Mesodermal cell (in vitro differentiated cells): ENCODE measurements at regions not wholly inside any gene's neighbourhood (a gene's known extent, or its start where the extent isn't known, plus 50 kb on each side); places are given as distances from the start of the nearest gene placed in this dataset.
"Not testable (repeated sequence)": the region's sequence is repeated elsewhere in the genome, so short reads cannot be mapped to it uniquely, and the experiment has no call there.

Source experiments
- H3K27ac ChIP-seq: 2 replicates; pipeline ENCODE4 v1.7.0; 2013; ENCODE audit warnings: mild to moderate bottlenecking, low read depth, low read length, moderate library complexity; ENCODE audit not compliant: severe bottlenecking
- H3K36me3 ChIP-seq: 2 replicates; pipeline ENCODE4 v1.7.1; 2013; ENCODE audit warnings: mild to moderate bottlenecking, low read length, moderate library complexity; ENCODE audit not compliant: control insufficient read depth, insufficient read depth
- H3K4me1 ChIP-seq: one replicate; pipeline ENCODE4 v1.7.1; 2013; ENCODE audit warnings: mild to moderate bottlenecking, low read length; ENCODE audit not compliant: insufficient read depth, control insufficient read depth, poor library complexity, severe bottlenecking
- H3K4me3 ChIP-seq: 2 replicates; pipeline ENCODE4 v1.7.0; 2013; ENCODE audit warnings: low read length, control low read depth, mild to moderate bottlenecking; ENCODE audit not compliant: insufficient read depth, poor library complexity, severe bottlenecking; ENCODE audit errors: extremely low read depth
- H3K9me3 ChIP-seq: 2 replicates; pipeline ENCODE4 v1.7.1; 2013; ENCODE audit warnings: mild to moderate bottlenecking, low read length, moderate library complexity; ENCODE audit not compliant: control insufficient read depth
- WGBS, 2 experiments: methylation state at CpG; one replicate each; pipeline ENCODE4 v1.1.5; 2013; ENCODE audit warnings: missing lambda C conversion rate in 2 of 2; ENCODE audit not compliant: insufficient coverage in 2 of 2; 5-methylcytosine and 5-hydroxymethylcytosine counted together

GRCh38 chr10:84755311-84755710, 426.9 kb downstream of the CCSER2 start:
- no peaks in the 10 kb centered on the region for H3K4me1 ChIP-seq
- no peaks in the 10 kb centered on the region for H3K36me3 ChIP-seq
- WGBS, 2 experiments = 75 to 80% methylated on average over 7 of the region's 7 CpGs
- H3K4me3 ChIP-seq = no peak overlapping the region
- no peak overlapping the region for H3K27ac ChIP-seq
- no peaks in the 10 kb centered on the region for H3K9me3 ChIP-seq

- not testable (repeated sequence) for H3K4me1 ChIP-seq, H3K36me3 ChIP-seq, H3K4me3 ChIP-seq, H3K9me3 ChIP-seq, H3K27ac ChIP-seq
- no CpG with 5 or more reads among the region's 3 CpGs for WGBS, 2 experiments
Observed at GRCh38 chr10:84756653-84757052, 428.3 kb downstream of the CCSER2 start.

- H3K4me3 ChIP-seq, H3K27ac ChIP-seq, H3K36me3 ChIP-seq, H3K9me3 ChIP-seq, H3K4me1 ChIP-seq: not testable (repeated sequence)
- WGBS, 2 experiments = 18 to 64% methylated on average over 5 to 6 of the region's 14 CpGs
Observed at GRCh38 chr10:84761994-84762614, 433.7 kb downstream of the CCSER2 start.

- H3K4me3 ChIP-seq = no peak overlapping the region
- H3K27ac ChIP-seq = no peak overlapping the region
- 84 to 92% methylated on average over 10 to 15 of the region's 16 CpGs for WGBS, 2 experiments
- H3K36me3 ChIP-seq = no peaks in the 10 kb centered on the region
- H3K4me1 ChIP-seq = no peaks in the 10 kb centered on the region
- H3K9me3 ChIP-seq = no peaks in the 10 kb centered on the region
Observed at GRCh38 chr10:84762754-84763394, 434.5 kb downstream of the CCSER2 start.

GRCh38 chr10:84763965-84764364, 435.6 kb downstream of the CCSER2 start:
- 86 to 95% methylated on average over 3 of the region's 3 CpGs for WGBS, 2 experiments
- no peaks in the 10 kb centered on the region for H3K36me3 ChIP-seq
- H3K9me3 ChIP-seq = no peaks in the 10 kb centered on the region
- no peaks in the 10 kb centered on the region for H3K4me1 ChIP-seq
- no peak overlapping the region for H3K27ac ChIP-seq
- no peak overlapping the region for H3K4me3 ChIP-seq

GRCh38 chr10:84765086-84765485, 436.7 kb downstream of the CCSER2 start:
- no peaks in the 10 kb centered on the region for H3K36me3 ChIP-seq
- H3K27ac ChIP-seq = no peak overlapping the region
- H3K4me1 ChIP-seq = no peaks in the 10 kb centered on the region
- whole genome bisulfite sequencing, 2 experiments = 83 to 96% methylated on average over 2 of the region's 2 CpGs
- no peak overlapping the region for H3K4me3 ChIP-seq
- no peaks in the 10 kb centered on the region for H3K9me3 ChIP-seq

- H3K4me1 ChIP-seq = no peaks in the 10 kb centered on the region
- no peaks in the 10 kb centered on the region for H3K9me3 ChIP-seq
- no peak overlapping the region for H3K4me3 ChIP-seq
- no peak overlapping the region for H3K27ac ChIP-seq
- no peaks in the 10 kb centered on the region for H3K36me3 ChIP-seq
Observed at GRCh38 chr10:84765656-84766055, 437.3 kb downstream of the CCSER2 start.

- no peaks in the 10 kb centered on the region for H3K36me3 ChIP-seq
- no peak overlapping the region for H3K27ac ChIP-seq
- WGBS, 2 experiments = 95 to 99% methylated on average over 9 to 11 of the region's 13 CpGs
- H3K9me3 ChIP-seq = no peaks in the 10 kb centered on the region
- H3K4me1 ChIP-seq = no peaks in the 10 kb centered on the region
- H3K4me3 ChIP-seq = no peak overlapping the region
Observed at GRCh38 chr10:84766923-84767322, 438.5 kb downstream of the CCSER2 start.

GRCh38 chr10:84768132-84768531, 439.7 kb downstream of the CCSER2 start:
- H3K27ac ChIP-seq = no peak overlapping the region
- H3K4me3 ChIP-seq = no peak overlapping the region
- H3K4me1 ChIP-seq = no peaks in the 10 kb centered on the region
- H3K36me3 ChIP-seq = no peaks in the 10 kb centered on the region
- no peaks in the 10 kb centered on the region for H3K9me3 ChIP-seq
- WGBS, 2 experiments = 93 to 100% methylated on average over 2 to 4 of the region's 4 CpGs

- Histone ChIP-seq H3K27ac (no peak overlapping the region), H3K4me1 (no peaks in the 10 kb centered on the region), H3K36me3 (no peaks in the 10 kb centered on the region), H3K9me3 (no peaks in the 10 kb centered on the region), H3K4me3 (no peak overlapping the region)
Observed at GRCh38 chr10:84770824-84771223, 442.4 kb downstream of the CCSER2 start.

- 0% methylated on average over 1 of the region's 1 CpG; no CpG with 5 or more reads in 1 of the 2 experiments for WGBS, 2 experiments
- Histone ChIP-seq H3K27ac (no peak overlapping the region), H3K9me3 (no peaks in the 10 kb centered on the region), H3K4me3 (no peak overlapping the region), H3K36me3 (no peaks in the 10 kb centered on the region), H3K4me1 (no peaks in the 10 kb centered on the region)
Observed at GRCh38 chr10:84783386-84783785, 455.0 kb downstream of the CCSER2 start.
